ENCODE measurements at regions not wholly inside any gene's neighbourhood (a gene's known extent, or its start where the extent isn't known, plus 50 kb on each side); places are given as distances from the start of the nearest gene placed in this dataset.

DNA sequence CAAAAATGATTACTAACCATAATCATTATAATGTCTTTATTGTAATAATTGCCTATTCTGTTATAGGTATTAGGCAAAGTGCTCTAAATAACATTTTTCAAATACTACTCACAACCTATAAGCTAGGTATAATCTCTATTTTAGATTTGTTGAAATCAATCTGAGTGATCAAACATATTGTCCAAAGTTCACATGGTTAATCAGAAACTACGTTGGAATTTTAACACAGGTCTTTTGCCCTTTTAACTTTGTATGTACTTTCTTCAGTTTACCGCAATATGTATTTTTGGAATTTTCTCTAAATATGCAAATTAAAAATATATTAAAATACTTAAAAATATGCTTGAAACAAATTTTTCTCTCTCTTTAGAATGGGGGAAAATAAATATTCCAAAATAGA is 1563.2 kb downstream of the KCNT2 start (continued):
- TF ChIP-seq ARNTL (CRISPR knock-in tag; IDR thresholded peaks at IDR 0.05; ENCODE audit: borderline replicate concordance, low read depth) (no peak), TOX (CRISPR knock-in tag; IDR thresholded peaks at IDR 0.05; ENCODE audit: borderline replicate concordance) (no peak), PPARA (CRISPR knock-in tag; IDR thresholded peaks at IDR 0.05; ENCODE audit: borderline replicate concordance) (no peak)

DNA sequence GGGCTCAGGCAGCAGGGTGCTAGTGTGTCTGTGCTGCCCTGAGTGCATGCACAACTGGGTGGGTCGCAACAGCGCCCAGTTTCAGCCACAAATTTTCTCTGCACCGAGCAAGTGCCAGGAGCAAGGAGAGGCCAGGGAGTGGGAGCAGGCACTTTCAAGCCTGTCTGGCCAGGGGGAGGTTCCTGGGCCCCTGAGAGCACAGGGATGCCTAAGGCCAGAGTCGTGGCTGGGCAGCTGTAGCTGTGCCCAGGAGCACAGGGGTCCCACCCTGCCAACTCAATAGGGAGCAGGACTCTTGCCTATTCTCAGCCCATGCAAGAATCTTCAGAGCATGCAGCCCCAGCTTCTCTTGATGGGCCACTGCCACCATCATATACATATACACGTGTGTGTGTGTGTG is 1577.4 kb downstream of the KCNT2 start:
- ATAC-seq = no peak

DNA sequence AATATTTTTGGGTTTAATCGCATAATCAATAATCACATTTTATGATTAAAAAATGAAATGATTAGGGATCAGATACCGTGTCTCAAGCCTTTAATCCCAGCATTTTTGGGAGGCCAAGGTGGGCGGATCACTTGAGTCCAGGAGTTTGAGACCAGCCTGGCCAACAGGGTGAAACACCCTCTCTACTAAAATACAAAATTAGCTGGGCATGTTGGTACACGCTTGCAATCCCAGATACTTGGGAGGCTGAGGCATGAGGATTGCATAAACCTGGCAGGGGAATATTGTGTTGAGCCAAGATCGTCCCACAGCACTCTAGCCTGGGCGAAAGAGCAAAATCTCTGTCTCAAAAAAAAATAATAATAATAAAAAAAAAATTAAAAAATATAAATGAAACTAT is 1581.4 kb downstream of the KCNT2 start:
- no peak for ATAC-seq

More for the DNA sequence above, 1577.4 kb downstream of the KCNT2 start:
- TF ChIP-seq ZFP3 (CRISPR knock-in tag; IDR thresholded peaks at IDR 0.05) (no peak), PPARA (CRISPR knock-in tag; IDR thresholded peaks at IDR 0.05; ENCODE audit: borderline replicate concordance) (no peak)

DNA sequence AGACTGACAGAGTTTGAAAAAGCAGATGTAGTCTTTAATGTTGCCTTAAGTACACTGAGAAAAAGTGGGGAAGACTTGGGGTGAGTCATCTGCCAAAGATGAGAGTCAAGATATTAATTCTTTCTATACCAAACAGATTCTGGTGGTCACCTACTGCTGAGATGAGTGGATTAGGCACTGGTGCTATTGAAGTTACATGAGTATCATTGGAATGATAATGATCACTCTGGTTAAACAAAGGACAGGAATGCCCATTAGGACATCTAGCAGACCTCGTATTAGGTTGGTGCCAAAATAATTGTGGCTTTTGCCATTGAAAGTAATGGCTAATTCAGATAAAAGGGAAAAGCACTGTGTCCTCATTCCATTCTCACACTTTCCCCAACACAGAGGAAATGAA is 1588.9 kb downstream of the KCNT2 start:
- TF ChIP-seq TOX (CRISPR knock-in tag; IDR thresholded peaks at IDR 0.05; ENCODE audit: borderline replicate concordance) (peak; percentile 81; the same call in 1 of the 2 replicates), TCF4 (CRISPR knock-in tag; IDR thresholded peaks at IDR 0.05; ENCODE audit: borderline replicate concordance) (no peak), CREB5 (CRISPR knock-in tag; IDR thresholded peaks at IDR 0.05; ENCODE audit: low read depth) (no peak), ZC3H10 (CRISPR knock-in tag; IDR thresholded peaks at IDR 0.05) (peak; percentile 86), ZFP30 (CRISPR knock-in tag; IDR thresholded peaks at IDR 0.05) (no peak), ZNF565 (CRISPR knock-in tag; conservative IDR thresholded peaks at IDR 0.05; ENCODE audit: low read depth) (no peak), CSRNP3 (CRISPR knock-in tag; IDR thresholded peaks at IDR 0.05) (no peak), RARB (CRISPR knock-in tag; IDR thresholded peaks at IDR 0.05) (no peak)
- TF ChIP-seq, protein P1, sequence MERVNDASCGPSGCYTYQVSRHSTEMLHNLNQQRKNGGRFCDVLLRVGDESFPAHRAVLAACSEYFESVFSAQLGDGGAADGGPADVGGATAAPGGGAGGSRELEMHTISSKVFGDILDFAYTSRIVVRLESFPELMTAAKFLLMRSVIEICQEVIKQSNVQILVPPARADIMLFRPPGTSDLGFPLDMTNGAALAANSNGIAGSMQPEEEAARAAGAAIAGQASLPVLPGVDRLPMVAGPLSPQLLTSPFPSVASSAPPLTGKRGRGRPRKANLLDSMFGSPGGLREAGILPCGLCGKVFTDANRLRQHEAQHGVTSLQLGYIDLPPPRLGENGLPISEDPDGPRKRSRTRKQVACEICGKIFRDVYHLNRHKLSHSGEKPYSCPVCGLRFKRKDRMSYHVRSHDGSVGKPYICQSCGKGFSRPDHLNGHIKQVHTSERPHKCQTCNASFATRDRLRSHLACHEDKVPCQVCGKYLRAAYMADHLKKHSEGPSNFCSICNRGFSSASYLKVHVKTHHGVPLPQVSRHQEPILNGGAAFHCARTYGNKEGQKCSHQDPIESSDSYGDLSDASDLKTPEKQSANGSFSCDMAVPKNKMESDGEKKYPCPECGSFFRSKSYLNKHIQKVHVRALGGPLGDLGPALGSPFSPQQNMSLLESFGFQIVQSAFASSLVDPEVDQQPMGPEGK (CRISPR knock-in tag; IDR thresholded peaks at IDR 0.05; ENCODE audit: borderline replicate concordance) = no peak
- TF ChIP-seq, protein P2, sequence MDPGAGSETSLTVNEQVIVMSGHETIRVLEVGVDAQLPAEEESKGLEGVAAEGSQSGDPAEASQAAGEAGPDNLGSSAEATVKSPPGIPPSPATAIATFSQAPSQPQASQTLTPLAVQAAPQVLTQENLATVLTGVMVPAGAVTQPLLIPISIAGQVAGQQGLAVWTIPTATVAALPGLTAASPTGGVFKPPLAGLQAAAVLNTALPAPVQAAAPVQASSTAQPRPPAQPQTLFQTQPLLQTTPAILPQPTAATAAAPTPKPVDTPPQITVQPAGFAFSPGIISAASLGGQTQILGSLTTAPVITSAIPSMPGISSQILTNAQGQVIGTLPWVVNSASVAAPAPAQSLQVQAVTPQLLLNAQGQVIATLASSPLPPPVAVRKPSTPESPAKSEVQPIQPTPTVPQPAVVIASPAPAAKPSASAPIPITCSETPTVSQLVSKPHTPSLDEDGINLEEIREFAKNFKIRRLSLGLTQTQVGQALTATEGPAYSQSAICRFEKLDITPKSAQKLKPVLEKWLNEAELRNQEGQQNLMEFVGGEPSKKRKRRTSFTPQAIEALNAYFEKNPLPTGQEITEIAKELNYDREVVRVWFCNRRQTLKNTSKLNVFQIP (CRISPR knock-in tag; IDR thresholded peaks at IDR 0.05; ENCODE audit: borderline replicate concordance, low read depth) = peak; percentile 49; the same call in 1 of the 2 replicates
- ATAC-seq = peak; percentile 79

More for the DNA sequence above, 1581.4 kb downstream of the KCNT2 start:
- no peak for TF ChIP-seq OSR1 (CRISPR knock-in tag; IDR thresholded peaks at IDR 0.05)
- TF ChIP-seq, protein P1 (CRISPR knock-in tag; IDR thresholded peaks at IDR 0.05; ENCODE audit: borderline replicate concordance) = no peak
- no peak for TF ChIP-seq PPARA (CRISPR knock-in tag; IDR thresholded peaks at IDR 0.05; ENCODE audit: borderline replicate concordance)
- no peak for TF ChIP-seq ZFP30 (CRISPR knock-in tag; IDR thresholded peaks at IDR 0.05)
- TF ChIP-seq ZC3H10 (CRISPR knock-in tag; IDR thresholded peaks at IDR 0.05) = no peak
- TF ChIP-seq ZNF8 (CRISPR knock-in tag; IDR thresholded peaks at IDR 0.05) = no peak
- TF ChIP-seq CREB5 (CRISPR knock-in tag; IDR thresholded peaks at IDR 0.05; ENCODE audit: low read depth) = no peak

DNA sequence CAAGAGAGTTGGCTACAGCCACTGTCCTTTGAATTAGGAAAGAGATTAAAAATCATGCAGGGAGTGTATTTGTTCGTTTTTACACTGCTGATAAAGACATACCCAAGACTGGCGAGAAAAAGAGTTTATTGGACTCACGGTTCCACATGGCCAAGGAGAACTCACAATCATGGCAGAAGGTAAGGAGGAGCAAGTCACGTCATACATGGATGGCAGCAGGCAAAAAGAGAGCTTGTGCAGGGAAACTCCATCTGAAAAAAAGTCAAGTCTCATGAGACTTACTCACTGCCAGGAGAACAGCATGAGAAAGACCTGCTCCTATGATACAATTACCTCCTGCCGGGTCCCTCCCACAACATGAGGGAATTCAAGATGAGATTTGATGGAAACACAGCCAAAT is 1595.2 kb downstream of the KCNT2 start:
- ATAC-seq = no peak
- no peak for TF ChIP-seq ARNTL (CRISPR knock-in tag; IDR thresholded peaks at IDR 0.05; ENCODE audit: borderline replicate concordance, low read depth)
- TF ChIP-seq, protein P1 (CRISPR knock-in tag; IDR thresholded peaks at IDR 0.05; ENCODE audit: borderline replicate concordance) = no peak
- TF ChIP-seq ZNF70 (CRISPR knock-in tag; IDR thresholded peaks at IDR 0.05) = no peak
- TF ChIP-seq ZC3H10 (CRISPR knock-in tag; IDR thresholded peaks at IDR 0.05) = no peak
- TF ChIP-seq CSRNP3 (CRISPR knock-in tag; IDR thresholded peaks at IDR 0.05) = no peak
- TF ChIP-seq ZNF8 (CRISPR knock-in tag; IDR thresholded peaks at IDR 0.05) = no peak
- TF ChIP-seq RARB (CRISPR knock-in tag; IDR thresholded peaks at IDR 0.05) = no peak
- no peak for TF ChIP-seq ISL1 (CRISPR knock-in tag; IDR thresholded peaks at IDR 0.05)
- no peak for TF ChIP-seq BACH2 (CRISPR knock-in tag; IDR thresholded peaks at IDR 0.05; ENCODE audit: borderline replicate concordance)
